Mesenchymal stem cell (in vitro differentiated cells and primary cell): ENCODE measurements at regions not wholly inside any gene's neighbourhood (a gene's known extent, or its start where the extent isn't known, plus 50 kb on each side); places are given as distances from the start of the nearest gene placed in this dataset.
A peak's percentile ranks its signal among the peaks of the same experiment; 100 is the strongest.

Experiments used
- DNase-seq: peaks from one replicate; pipeline ENCODE4 v3.0.0-alpha.2; 2013
- H2AFZ ChIP-seq: one replicate; pipeline ENCODE4 v1.6.1; 2013; ENCODE audit warnings: low read depth, mild to moderate bottlenecking, control low read depth, inconsistent platforms, low read length, moderate library complexity
- H2AK5ac ChIP-seq: 2 replicates; pipeline ENCODE4 v1.6.1; 2013; ENCODE audit warnings: low read length, moderate library complexity, mild to moderate bottlenecking, inconsistent platforms; ENCODE audit not compliant: severe bottlenecking
- H2BK120ac ChIP-seq: one replicate; pipeline ENCODE4 v1.6.1; 2013; ENCODE audit warnings: low read depth, mild to moderate bottlenecking, inconsistent platforms, low read length, moderate library complexity
- H2BK12ac ChIP-seq, 2 experiments: one replicate each; pipeline ENCODE4 v1.6.1; 2013; ENCODE audit warnings: inconsistent platforms in 2 of 2, low read length in 2 of 2, mild to moderate bottlenecking in 2 of 2, moderate library complexity in 2 of 2, control low read depth in 1 of 2
- H2BK15ac ChIP-seq: one replicate; pipeline ENCODE4 v1.6.1; 2013; ENCODE audit warnings: mild to moderate bottlenecking, low read depth, inconsistent platforms; ENCODE audit not compliant: poor library complexity, severe bottlenecking
- H2BK5ac ChIP-seq: 2 replicates; pipeline ENCODE4 v1.6.1; 2013; ENCODE audit warnings: low read depth, mild to moderate bottlenecking, low read length, control low read depth, inconsistent platforms; ENCODE audit not compliant: poor library complexity, severe bottlenecking
- H3K14ac ChIP-seq, 2 experiments: one replicate each; pipeline ENCODE4 v1.6.1; 2013; ENCODE audit warnings: inconsistent platforms in 2 of 2, low read length in 2 of 2, control low read depth in 1 of 2, mild to moderate bottlenecking in 1 of 2, moderate library complexity in 1 of 2
- H3K18ac ChIP-seq, 2 experiments: one replicate each; pipeline ENCODE4 v1.6.1; 2013; ENCODE audit warnings: inconsistent platforms in 2 of 2, low read length in 2 of 2, control low read depth in 1 of 2, low read depth in 1 of 2, mild to moderate bottlenecking in 1 of 2
- H3K23ac ChIP-seq, 2 experiments: one replicate each; pipeline ENCODE4 v1.6.1; 2013; ENCODE audit warnings: inconsistent platforms in 2 of 2, low read length in 2 of 2, mild to moderate bottlenecking in 2 of 2, moderate library complexity in 2 of 2, control low read depth in 1 of 2
- H3K27ac ChIP-seq: 2 replicates; pipeline ENCODE4 v1.5.1; 2013; ENCODE audit warnings: mild to moderate bottlenecking, moderate library complexity, low read length, control low read depth, inconsistent platforms; ENCODE audit not compliant: poor library complexity, severe bottlenecking
- H3K27me3 ChIP-seq, 2 experiments: 2 replicates each; pipeline versions ENCODE4 v1.6.1 to v1.7.0; 2013; ENCODE audit warnings: low read length in 2 of 2, mild to moderate bottlenecking in 2 of 2, moderate library complexity in 2 of 2, control low read depth in 1 of 2, inconsistent platforms in 1 of 2; ENCODE audit not compliant: control insufficient read depth in 1 of 2, insufficient read depth in 1 of 2
- H3K36me3 ChIP-seq, 2 experiments: 2 replicates each; pipeline versions ENCODE4 v1.6.1 to v1.7.0; 2013; ENCODE audit warnings: low read length in 2 of 2, control low read depth in 1 of 2, inconsistent platforms in 1 of 2, low read depth in 1 of 2, mild to moderate bottlenecking in 1 of 2; ENCODE audit not compliant: insufficient read depth in 2 of 2, control insufficient read depth in 1 of 2
- H3K4ac ChIP-seq, 2 experiments: one replicate each; pipeline ENCODE4 v1.6.1; 2013; ENCODE audit warnings: inconsistent platforms in 2 of 2, low read length in 2 of 2, mild to moderate bottlenecking in 2 of 2, moderate library complexity in 2 of 2, control low read depth in 1 of 2, low read depth in 1 of 2
- H3K4me1 ChIP-seq: 2 replicates; pipeline ENCODE4 v1.6.1; 2013; ENCODE audit warnings: low read depth, low read length, control low read depth; ENCODE audit not compliant: control insufficient read depth, insufficient read depth
- H3K4me2 ChIP-seq: 2 replicates; pipeline ENCODE4 v1.6.1; 2013; ENCODE audit warnings: low read length, mild to moderate bottlenecking, inconsistent platforms; ENCODE audit not compliant: poor library complexity, severe bottlenecking
- H3K4me3 ChIP-seq, 2 experiments: 2 replicates each; pipeline versions ENCODE4 v1.5.1 to v1.7.0; 2013; ENCODE audit warnings: low read length in 2 of 2, mild to moderate bottlenecking in 2 of 2, control low read depth in 1 of 2, low read depth in 1 of 2; ENCODE audit not compliant: insufficient read depth in 1 of 2
- H3K79me1 ChIP-seq: replicated peaks from 2 replicates; pipeline ENCODE4 v1.6.1; 2013; ENCODE audit warnings: mild to moderate bottlenecking, control low read depth, low read length, inconsistent platforms; ENCODE audit not compliant: poor library complexity, severe bottlenecking
- H3K9ac ChIP-seq: 2 replicates; pipeline ENCODE4 v1.7.0; 2013; ENCODE audit warnings: mild to moderate bottlenecking, low read length, moderate library complexity
- H3K9me3 ChIP-seq: 2 replicates; pipeline ENCODE4 v1.7.0; 2013; ENCODE audit warnings: mild to moderate bottlenecking, low read length; ENCODE audit not compliant: control insufficient read depth
- H4K8ac ChIP-seq: one replicate; pipeline ENCODE4 v1.6.1; 2013; ENCODE audit warnings: inconsistent platforms, mild to moderate bottlenecking, low read length, moderate library complexity
- H4K91ac ChIP-seq: one replicate; pipeline ENCODE4 v1.6.1; 2013; ENCODE audit warnings: mild to moderate bottlenecking, low read length, inconsistent platforms
- WGBS: methylation state at CpG from one replicate; pipeline ENCODE4 v1.1.7; 2013; ENCODE audit warnings: mixed read lengths; 5-methylcytosine and 5-hydroxymethylcytosine counted together

DNA sequence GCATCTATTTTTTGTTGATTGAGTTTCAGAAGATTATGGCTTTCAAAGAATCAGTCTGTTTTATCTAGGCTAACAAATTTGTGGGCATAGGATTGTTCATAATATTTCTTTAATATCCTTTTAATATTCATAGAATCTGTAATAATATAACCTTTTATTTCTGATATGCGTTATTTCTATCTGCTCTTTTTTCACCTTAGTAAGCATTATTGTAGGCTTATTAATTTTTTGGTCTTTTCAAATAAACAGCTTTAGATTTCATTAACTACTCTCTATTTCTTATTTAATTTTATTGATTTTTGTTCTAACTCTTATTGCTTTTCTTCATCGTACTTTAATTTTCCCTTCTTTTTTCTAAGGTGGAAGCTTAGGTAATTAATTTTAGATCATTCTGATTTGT, 1614.4 kb upstream of the DDX18 start:
- WGBS: no CpG with 5 or more reads among the region's 2 CpGs
- Histone ChIP-seq H2BK15ac (no peak overlapping the region), H3K27me3 (no peaks in the 10 kb centered on the region)

DNA sequence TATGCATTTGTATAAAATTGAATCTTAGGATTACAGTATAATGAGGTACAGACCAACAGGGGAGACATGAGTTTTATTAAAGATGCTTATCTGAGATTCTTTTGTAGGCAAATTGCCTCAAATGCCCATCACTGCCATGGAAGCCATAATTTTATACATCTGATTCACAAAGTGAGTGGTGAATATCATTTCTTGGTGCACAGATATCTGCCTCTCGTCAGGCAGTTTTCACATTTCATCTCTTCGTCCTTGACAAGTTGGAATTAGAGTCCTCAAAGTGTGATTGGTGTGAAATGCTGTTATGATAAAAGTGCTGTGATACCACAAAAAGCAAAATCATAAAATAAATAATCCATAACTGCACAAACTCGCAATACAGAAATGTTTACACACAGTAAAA, 1602.8 kb upstream of the DDX18 start:
- no peak overlapping the region for H2BK12ac ChIP-seq
- H2AK5ac ChIP-seq: no peak overlapping the region
- no peak overlapping the region for H4K91ac ChIP-seq
- H2BK120ac ChIP-seq: no peak overlapping the region
- WGBS: 100% methylated on average over 1 of the region's 3 CpGs
- H3K9me3 ChIP-seq: peaks cover 13% of the 10 kb centered on the region
- H3K36me3 ChIP-seq: no peaks in the 10 kb centered on the region
- no peak overlapping the region for H2AFZ ChIP-seq
- H3K14ac ChIP-seq: no peak overlapping the region
- no peak overlapping the region for H3K4me3 ChIP-seq
- H3K23ac ChIP-seq: no peak overlapping the region
- H3K4me1 ChIP-seq: no peaks in the 10 kb centered on the region
- no peak for DNase-seq
- no peak overlapping the region for H2BK15ac ChIP-seq
- no peak overlapping the region for H4K8ac ChIP-seq
- H3K4me2 ChIP-seq: no peak overlapping the region
- H3K27me3 ChIP-seq: no peaks in the 10 kb centered on the region
- no peak overlapping the region for H2BK5ac ChIP-seq
- no peak overlapping the region for H3K4ac ChIP-seq
- H3K79me1 ChIP-seq: no peaks in the 10 kb centered on the region
- no peak overlapping the region for H3K18ac ChIP-seq
- H3K9ac ChIP-seq: no peak overlapping the region
- no peak overlapping the region for H3K27ac ChIP-seq

More for the DNA sequence above, 1614.4 kb upstream of the DDX18 start:
- H2BK120ac ChIP-seq: no peak overlapping the region
- H2BK5ac ChIP-seq: peak overlapping the region; percentile 44
- no peak overlapping the region for H3K4me3 ChIP-seq
- H3K14ac ChIP-seq: no peak overlapping the region
- no peak for DNase-seq
- no peaks in the 10 kb centered on the region for H3K36me3 ChIP-seq
- no peak overlapping the region for H4K91ac ChIP-seq
- no peak overlapping the region for H4K8ac ChIP-seq
- no peaks in the 10 kb centered on the region for H3K79me1 ChIP-seq
- H2AK5ac ChIP-seq: no peak overlapping the region
- no peak overlapping the region for H3K27ac ChIP-seq
- no peak overlapping the region for H3K23ac ChIP-seq
- no peak overlapping the region for H3K4me2 ChIP-seq
- H3K9me3 ChIP-seq: peaks cover 44% of the 10 kb centered on the region
- no peak overlapping the region for H2BK12ac ChIP-seq
- no peak overlapping the region for H2AFZ ChIP-seq
- H3K4ac ChIP-seq: no peak overlapping the region
- no peaks in the 10 kb centered on the region for H3K4me1 ChIP-seq
- H3K18ac ChIP-seq: no peak overlapping the region
- no peak overlapping the region for H3K9ac ChIP-seq

DNA sequence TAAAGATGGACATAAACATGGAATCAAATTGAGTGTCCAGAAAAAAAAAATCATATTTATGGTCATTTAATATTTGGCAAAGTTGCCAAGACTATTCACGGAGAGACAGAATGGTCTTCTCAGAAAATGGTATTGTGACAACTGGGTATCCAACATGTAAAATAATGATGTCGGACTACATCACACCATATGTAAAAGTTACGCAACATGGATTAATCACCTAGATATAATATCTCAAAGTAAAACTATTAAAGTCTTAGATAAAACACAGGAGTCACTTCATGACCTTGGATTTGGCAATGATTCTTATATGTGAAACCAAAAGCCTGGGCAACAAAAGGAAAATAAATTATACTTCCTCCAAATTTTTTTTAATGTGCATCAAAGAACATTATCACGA, 1591.7 kb upstream of the DDX18 start:
- H3K79me1 ChIP-seq: no peaks in the 10 kb centered on the region
- H2AFZ ChIP-seq: no peak overlapping the region
- H3K4me3 ChIP-seq: no peak overlapping the region
- no peaks in the 10 kb centered on the region for H3K36me3 ChIP-seq
- no peak overlapping the region for H2BK120ac ChIP-seq
- H3K4me2 ChIP-seq: no peak overlapping the region
- H3K27ac ChIP-seq: no peak overlapping the region
- no CpG with 5 or more reads among the region's 4 CpGs for WGBS
- no peak overlapping the region for H4K91ac ChIP-seq
- no peak overlapping the region for H3K9ac ChIP-seq
- peaks cover 28% of the 10 kb centered on the region for H3K9me3 ChIP-seq
- H3K23ac ChIP-seq: no peak overlapping the region
- no peaks in the 10 kb centered on the region for H3K27me3 ChIP-seq
- no peak overlapping the region for H2AK5ac ChIP-seq
- no peak overlapping the region for H2BK12ac ChIP-seq
- H3K14ac ChIP-seq: no peak overlapping the region
- no peak overlapping the region for H2BK15ac ChIP-seq
- no peak overlapping the region for H2BK5ac ChIP-seq
- H3K4me1 ChIP-seq: no peaks in the 10 kb centered on the region
- H3K18ac ChIP-seq: no peak overlapping the region
- H3K4ac ChIP-seq: no peak overlapping the region
- no peak overlapping the region for H4K8ac ChIP-seq
- no peak for DNase-seq

DNA sequence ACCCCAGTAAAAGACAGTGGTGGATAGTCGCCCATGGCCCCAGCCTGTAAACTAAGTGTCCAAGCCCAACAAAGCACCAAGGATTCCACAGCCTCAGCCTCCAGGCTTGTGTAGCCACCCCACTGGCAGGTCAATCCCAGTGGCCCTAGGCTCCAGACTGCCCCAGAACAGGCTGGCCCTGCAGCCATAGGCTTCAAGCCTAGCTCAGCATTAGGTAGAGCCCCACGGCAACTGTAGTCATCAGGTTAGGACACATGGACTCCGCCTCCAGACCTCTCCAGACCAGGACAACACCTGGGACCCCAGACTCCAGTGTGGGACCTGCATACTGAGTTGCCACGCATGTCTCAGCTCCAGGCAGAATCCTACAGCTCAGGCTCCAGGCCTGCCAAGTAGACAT, 1590.6 kb upstream of the DDX18 start:
- H2BK15ac ChIP-seq: no peak overlapping the region
- no peak overlapping the region for H4K91ac ChIP-seq
- no peaks in the 10 kb centered on the region for H3K79me1 ChIP-seq
- H3K36me3 ChIP-seq: no peaks in the 10 kb centered on the region
- H2AK5ac ChIP-seq: no peak overlapping the region
- H3K18ac ChIP-seq: no peak overlapping the region
- H3K4me2 ChIP-seq: no peak overlapping the region
- no peak for DNase-seq
- no peak overlapping the region for H3K9ac ChIP-seq
- H3K4ac ChIP-seq: no peak overlapping the region
- H3K23ac ChIP-seq: no peak overlapping the region
- no peak overlapping the region for H3K27ac ChIP-seq
- no peak overlapping the region for H3K4me3 ChIP-seq
- H2AFZ ChIP-seq: no peak overlapping the region
- 87% methylated on average over 4 of the region's 4 CpGs for WGBS
- H3K14ac ChIP-seq: no peak overlapping the region
- peaks cover 18% of the 10 kb centered on the region for H3K9me3 ChIP-seq
- no peaks in the 10 kb centered on the region for H3K27me3 ChIP-seq
- H2BK12ac ChIP-seq: no peak overlapping the region
- no peak overlapping the region for H2BK5ac ChIP-seq
- H4K8ac ChIP-seq: no peak overlapping the region
- no peaks in the 10 kb centered on the region for H3K4me1 ChIP-seq
- no peak overlapping the region for H2BK120ac ChIP-seq
